ENCODE measurements at regions not wholly inside any gene's neighbourhood (a gene's known extent, or its start where the extent isn't known, plus 50 kb on each side); places are given as distances from the start of the nearest gene placed in this dataset.

GRCh38 chr1:83065952-83066727 is 932.8 kb downstream of the TTLL7 start:
- TF ChIP-seq CTCF (IDR thresholded peaks at IDR 0.05) (no peak), POLR2A (IDR thresholded peaks at IDR 0.05) (no peak)
